Activated T-helper 2 cell treated with anti-CD3 and anti-CD28 coated beads, Interferon-gamma antibody, Interleukin-2, Interleukin-4, amounts not matched to agents 10 μg/mL and 5 μg/mL and 100 μg/mL, durations not matched to agents 14 hours and 24 hours and 36 hours (primary cell): ENCODE measurements at regions not wholly inside any gene's neighbourhood (a gene's known extent, or its start where the extent isn't known, plus 50 kb on each side); places are given as distances from the start of the nearest gene placed in this dataset.
"Not testable (repeated sequence)": the region's sequence is repeated elsewhere in the genome, so short reads cannot be mapped to it uniquely, and the experiment has no call there.

Experiments used
- DNase-seq: peaks from one replicate; pipeline ENCODE4 v3.0.0; 2021; ENCODE audit warnings: low spot score
- H3K27ac Mint-ChIP-seq: one replicate; pipeline ENCODE4 v1.8.0; 2021; ENCODE audit warnings: mixed read lengths
- H3K27me3 Mint-ChIP-seq: one replicate; pipeline ENCODE4 v1.8.0; 2021; ENCODE audit warnings: low read depth, mixed read lengths
- H3K36me3 Mint-ChIP-seq: one replicate; pipeline ENCODE4 v1.8.0; 2021; ENCODE audit warnings: low read depth, mixed read lengths
- H3K4me1 Mint-ChIP-seq: one replicate; pipeline ENCODE4 v1.8.0; 2021; ENCODE audit warnings: low read depth, mixed read lengths
- H3K4me3 Mint-ChIP-seq: one replicate; pipeline ENCODE4 v1.8.0; 2021; ENCODE audit warnings: low read depth, mild to moderate bottlenecking, moderate library complexity, mixed read lengths
- H3K9me3 Mint-ChIP-seq: one replicate; pipeline ENCODE4 v1.8.0; 2021; ENCODE audit warnings: mixed read lengths
- intact Hi-C: fragments of 100-400 bp; cut with micrococcal nuclease; formaldehyde crosslinking; loops from one replicate; pipeline ENCODE4 v1.15.1; 2023

GRCh38 chrX:22585831-22586230, 313.1 kb downstream of the CBLL2 start:
- intact Hi-C loops = no loop called here
- Mint-ChIP-seq H3K27me3 (no peaks in the 10 kb centered on the region), H3K4me1 (no peaks in the 10 kb centered on the region), H3K36me3 (no peaks in the 10 kb centered on the region), H3K27ac (no peak overlapping the region), H3K4me3 (no peak overlapping the region), H3K9me3 (no peaks in the 10 kb centered on the region)
- no peak for DNase-seq

GRCh38 chrX:22589845-22590244, 317.1 kb downstream of the CBLL2 start:
- H3K36me3 Mint-ChIP-seq = no peaks in the 10 kb centered on the region
- intact Hi-C loops = no loop called here
- H3K27ac Mint-ChIP-seq = no peak overlapping the region
- H3K4me1 Mint-ChIP-seq = no peaks in the 10 kb centered on the region
- H3K4me3 Mint-ChIP-seq = no peak overlapping the region
- H3K9me3 Mint-ChIP-seq = no peaks in the 10 kb centered on the region
- H3K27me3 Mint-ChIP-seq = no peaks in the 10 kb centered on the region
- DNase-seq = no peak

- H3K9me3 Mint-ChIP-seq = no peaks in the 10 kb centered on the region
- H3K27me3 Mint-ChIP-seq = no peaks in the 10 kb centered on the region
- no peak overlapping the region for H3K27ac Mint-ChIP-seq
- no peak overlapping the region for H3K4me3 Mint-ChIP-seq
- intact Hi-C loops = no loop called here
- no peak for DNase-seq
- no peaks in the 10 kb centered on the region for H3K4me1 Mint-ChIP-seq
- H3K36me3 Mint-ChIP-seq = no peaks in the 10 kb centered on the region
Observed at GRCh38 chrX:22594766-22595165, 322.1 kb downstream of the CBLL2 start.

- Mint-ChIP-seq H3K27me3 (no peaks in the 10 kb centered on the region), H3K4me3 (no peak overlapping the region), H3K9me3 (peaks cover 4% of the 10 kb centered on the region), H3K36me3 (no peaks in the 10 kb centered on the region), H3K4me1 (no peaks in the 10 kb centered on the region), H3K27ac (no peak overlapping the region)
- DNase-seq = no peak
- intact Hi-C loops = no loop called here
Observed at GRCh38 chrX:22603060-22603459, 330.3 kb downstream of the CBLL2 start.

GRCh38 chrX:22609452-22609851, 336.7 kb downstream of the CBLL2 start:
- H3K9me3 Mint-ChIP-seq, DNase-seq, intact Hi-C loops, H3K4me1 Mint-ChIP-seq, H3K4me3 Mint-ChIP-seq, H3K27me3 Mint-ChIP-seq, H3K27ac Mint-ChIP-seq, H3K36me3 Mint-ChIP-seq: not testable (repeated sequence)

- intact Hi-C loops = no loop called here
- H3K36me3 Mint-ChIP-seq = no peaks in the 10 kb centered on the region
- no peak overlapping the region for H3K27ac Mint-ChIP-seq
- no peak for DNase-seq
- H3K27me3 Mint-ChIP-seq = no peaks in the 10 kb centered on the region
- H3K4me1 Mint-ChIP-seq = no peaks in the 10 kb centered on the region
- no peak overlapping the region for H3K4me3 Mint-ChIP-seq
- H3K9me3 Mint-ChIP-seq = peaks cover 3% of the 10 kb centered on the region
Observed at GRCh38 chrX:22616867-22617266, 344.2 kb downstream of the CBLL2 start.

GRCh38 chrX:22627576-22627975, 354.9 kb downstream of the CBLL2 start:
- intact Hi-C loops = no loop called here
- Mint-ChIP-seq H3K36me3 (no peaks in the 10 kb centered on the region), H3K4me3 (no peak overlapping the region), H3K9me3 (no peaks in the 10 kb centered on the region), H3K27ac (no peak overlapping the region), H3K4me1 (no peaks in the 10 kb centered on the region), H3K27me3 (no peaks in the 10 kb centered on the region)
- no peak for DNase-seq

- Mint-ChIP-seq H3K36me3 (no peaks in the 10 kb centered on the region), H3K27me3 (no peaks in the 10 kb centered on the region), H3K4me3 (no peak overlapping the region), H3K9me3 (no peaks in the 10 kb centered on the region), H3K27ac (no peak overlapping the region), H3K4me1 (no peaks in the 10 kb centered on the region)
- intact Hi-C loops = no loop called here
- DNase-seq = no peak
Observed at GRCh38 chrX:22628275-22628674, 355.6 kb downstream of the CBLL2 start.

GRCh38 chrX:22629105-22629725, 356.5 kb downstream of the CBLL2 start:
- H3K27me3 Mint-ChIP-seq = no peaks in the 10 kb centered on the region
- intact Hi-C loops = no loop called here
- no peak overlapping the region for H3K4me3 Mint-ChIP-seq
- H3K36me3 Mint-ChIP-seq = no peaks in the 10 kb centered on the region
- DNase-seq = no peak
- H3K27ac Mint-ChIP-seq = no peak overlapping the region
- no peaks in the 10 kb centered on the region for H3K4me1 Mint-ChIP-seq
- no peaks in the 10 kb centered on the region for H3K9me3 Mint-ChIP-seq

GRCh38 chrX:22634083-22634482, 361.4 kb downstream of the CBLL2 start:
- intact Hi-C loops = no loop called here
- no peaks in the 10 kb centered on the region for H3K4me1 Mint-ChIP-seq
- no peaks in the 10 kb centered on the region for H3K9me3 Mint-ChIP-seq
- no peaks in the 10 kb centered on the region for H3K36me3 Mint-ChIP-seq
- H3K4me3 Mint-ChIP-seq = no peak overlapping the region
- H3K27me3 Mint-ChIP-seq = no peaks in the 10 kb centered on the region
- no peak for DNase-seq
- H3K27ac Mint-ChIP-seq = no peak overlapping the region

- no peak for DNase-seq
- no peak overlapping the region for H3K27ac Mint-ChIP-seq
- H3K36me3 Mint-ChIP-seq = no peaks in the 10 kb centered on the region
- H3K27me3 Mint-ChIP-seq = no peaks in the 10 kb centered on the region
- H3K4me3 Mint-ChIP-seq = no peak overlapping the region
- intact Hi-C loops = no loop called here
- no peaks in the 10 kb centered on the region for H3K4me1 Mint-ChIP-seq
- no peaks in the 10 kb centered on the region for H3K9me3 Mint-ChIP-seq
Observed at GRCh38 chrX:22634751-22635150, 362.0 kb downstream of the CBLL2 start.

- intact Hi-C loops = no loop called here
- Mint-ChIP-seq H3K9me3 (no peaks in the 10 kb centered on the region), H3K27ac (no peak overlapping the region), H3K4me1 (no peaks in the 10 kb centered on the region), H3K27me3 (no peaks in the 10 kb centered on the region), H3K4me3 (no peak overlapping the region), H3K36me3 (no peaks in the 10 kb centered on the region)
- DNase-seq = no peak
Observed at GRCh38 chrX:22648281-22648680, 351.5 kb upstream of the DDX53 start.

GRCh38 chrX:22650691-22651090, 349.1 kb upstream of the DDX53 start:
- Mint-ChIP-seq H3K36me3 (no peaks in the 10 kb centered on the region), H3K9me3 (no peaks in the 10 kb centered on the region), H3K27ac (no peak overlapping the region), H3K27me3 (no peaks in the 10 kb centered on the region), H3K4me3 (no peak overlapping the region), H3K4me1 (no peaks in the 10 kb centered on the region)
- intact Hi-C loops = no loop called here
- DNase-seq = no peak

- Mint-ChIP-seq H3K9me3 (no peaks in the 10 kb centered on the region), H3K27me3 (no peaks in the 10 kb centered on the region), H3K27ac (no peak overlapping the region)
Observed at GRCh38 chrX:22652596-22652995, 347.2 kb upstream of the DDX53 start.

More at GRCh38 chrX:22652596-22652995, 347.2 kb upstream of the DDX53 start:
- H3K4me3 Mint-ChIP-seq = no peak overlapping the region
- no peaks in the 10 kb centered on the region for H3K36me3 Mint-ChIP-seq
- no peak for DNase-seq
- intact Hi-C loops = no loop called here
- H3K4me1 Mint-ChIP-seq = no peaks in the 10 kb centered on the region
